GM23338 (cell line): ENCODE measurements at regions not wholly inside any gene's neighbourhood (a gene's known extent, or its start where the extent isn't known, plus 50 kb on each side); places are given as distances from the start of the nearest gene placed in this dataset.

Experiments used
- CREB1 ChIP-seq: fragments of 250-450 bp; sonication (Bioruptor Pico); IDR thresholded peaks from 2 replicates; pipeline ENCODE4 v1.5.0; 2020; ENCODE audit warnings: low read depth, mild to moderate bottlenecking, moderate library complexity
- CTCF ChIP-seq, 2 experiments: fragments of 200-600 bp in 1 of 2; sonication (generic) in 1 of 2; conservative IDR thresholded peaks; 2 replicates each; pipeline versions ENCODE4 v1.5.1 to v1.6.1; 2016 to 2017; ENCODE audit warnings: antibody characterized with exemption in 2 of 2, low read depth in 2 of 2, mild to moderate bottlenecking in 2 of 2, moderate library complexity in 1 of 2
- ETS1 ChIP-seq: IDR thresholded peaks from 2 replicates; pipeline ENCODE4 v1.6.1; 2016; ENCODE audit warnings: antibody characterized with exemption
- EZH2 ChIP-seq: fragments of 200-600 bp; sonication (generic); IDR thresholded peaks from one replicate; pipeline ENCODE4 v1.8.0; 2017; ENCODE audit warnings: antibody characterized with exemption, mild to moderate bottlenecking, low read depth; ENCODE audit not compliant: unreplicated experiment
- EZH2phosphoT487 ChIP-seq: fragments of 200-600 bp; sonication (generic); IDR thresholded peaks from one replicate; pipeline ENCODE4 v1.8.1; 2018; ENCODE audit warnings: antibody characterized with exemption; ENCODE audit not compliant: unreplicated experiment
- POLR2AphosphoS5 ChIP-seq: IDR thresholded peaks from 2 replicates; pipeline ENCODE4 v1.6.1; 2016; ENCODE audit warnings: antibody characterized with exemption, low read depth
- REST ChIP-seq: IDR thresholded peaks from one replicate; pipeline ENCODE4 v1.6.1; 2018; ENCODE audit warnings: antibody characterized with exemption; ENCODE audit not compliant: unreplicated experiment
- ZNF114 ChIP-seq: fragments of 250-450 bp; sonication (Bioruptor Pico); IDR thresholded peaks from 2 replicates; pipeline ENCODE4 v1.5.0; 2020; ENCODE audit warnings: mild to moderate bottlenecking, moderate library complexity

GRCh38 chr21:14748662-14749061 lies 202.5 kb upstream of the SAMSN1 start:
- TF ChIP-seq POLR2AphosphoS5 = no peak
- no peak for TF ChIP-seq CTCF (conservative IDR thresholded peaks at IDR 0.05; ENCODE audit: low read depth in 2 of 2)
- TF ChIP-seq CREB1 (CRISPR knock-in tag) = no peak
- TF ChIP-seq REST = no peak
- no peak for TF ChIP-seq EZH2
- no peak for TF ChIP-seq EZH2phosphoT487
- no peak for TF ChIP-seq ETS1
- TF ChIP-seq ZNF114 (CRISPR knock-in tag) = no peak
